Endothelial cell of umbilical vein (primary cell): ENCODE measurements at regions not wholly inside any gene's neighbourhood (a gene's known extent, or its start where the extent isn't known, plus 50 kb on each side); places are given as distances from the start of the nearest gene placed in this dataset.

Source experiments
- EZH2 ChIP-seq: IDR thresholded peaks from 2 replicates; pipeline ENCODE4 v1.6.1; 2012; ENCODE audit warnings: borderline replicate concordance, low read depth, mild to moderate bottlenecking, moderate library complexity, low read length, inconsistent platforms; ENCODE audit not compliant: severe bottlenecking
- FOS ChIP-seq: IDR thresholded peaks from 2 replicates; pipeline ENCODE4 v1.6.1; 2011; ENCODE audit warnings: mild to moderate bottlenecking, low read length, moderate library complexity, borderline replicate concordance; ENCODE audit not compliant: insufficient read depth
- GATA2 ChIP-seq: IDR thresholded peaks from 2 replicates; pipeline ENCODE4 v1.7.0; 2011; ENCODE audit warnings: low read depth, mild to moderate bottlenecking, moderate library complexity, mixed read lengths, low read length; ENCODE audit not compliant: insufficient read length, insufficient read depth
- JUN ChIP-seq: IDR thresholded peaks from 2 replicates; pipeline ENCODE4 v1.6.1; 2011; ENCODE audit warnings: borderline replicate concordance, low read depth; ENCODE audit not compliant: insufficient read length, insufficient read depth
- MYC ChIP-seq: IDR thresholded peaks from one replicate; pipeline ENCODE4 v1.6.1; 2011; ENCODE audit warnings: mild to moderate bottlenecking, low read depth, low read length
- POLR2A ChIP-seq: IDR thresholded peaks from 2 replicates; pipeline ENCODE4 v1.6.1; 2012; ENCODE audit warnings: low read depth, mild to moderate bottlenecking, control low read depth, low read length
- POLR2AphosphoS5 ChIP-seq: IDR thresholded peaks from 2 replicates; pipeline ENCODE4 v1.6.1; 2012; ENCODE audit warnings: low read depth, mild to moderate bottlenecking, control low read depth, low read length, moderate library complexity; ENCODE audit not compliant: insufficient read depth
- TF ChIP-seq, protein P1 (sequence below), 2 donors: IDR thresholded peaks; 1 replicate in 1 of 2; 2 replicates in 1 of 2; pipeline ENCODE4 v1.5.1; 2011; ENCODE audit warnings: low read length in 2 of 2, mild to moderate bottlenecking in 2 of 2, moderate library complexity in 2 of 2, control low read depth in 1 of 2, inconsistent platforms in 1 of 2, low read depth in 1 of 2; ENCODE audit not compliant: insufficient read depth in 1 of 2; ENCODE audit errors: extremely low read depth in 1 of 2
- TF ChIP-seq, protein P2 (sequence below): IDR thresholded peaks from 2 replicates; pipeline ENCODE4 v1.6.1; 2011; ENCODE audit not compliant: insufficient read depth, insufficient read length

DNA sequence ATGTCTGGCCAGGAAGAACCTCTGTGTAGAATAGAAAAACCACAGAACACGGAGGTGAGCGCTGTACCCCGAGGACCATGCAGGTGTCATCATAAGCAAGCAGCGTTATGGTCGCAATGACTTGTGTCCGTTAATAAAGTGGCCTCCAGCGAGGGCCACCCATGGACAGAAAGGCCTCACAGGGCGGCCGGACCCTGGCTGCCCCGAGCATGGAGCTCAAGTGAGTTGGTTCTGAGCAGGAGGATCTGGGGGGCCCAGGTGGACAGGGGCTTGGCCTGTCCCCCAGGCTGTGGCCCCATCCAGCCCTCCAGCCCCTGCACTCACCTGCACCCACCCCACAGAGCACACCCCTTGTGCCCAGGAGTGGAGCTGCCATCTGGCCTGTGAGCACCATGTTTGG, 133.8 kb downstream of the BRD1 start:
- TF ChIP-seq POLR2AphosphoS5 (no peak), EZH2 (no peak), POLR2A (no peak), MYC (no peak), FOS (no peak), GATA2 (no peak), JUN (no peak)
- TF ChIP-seq, protein P1, sequence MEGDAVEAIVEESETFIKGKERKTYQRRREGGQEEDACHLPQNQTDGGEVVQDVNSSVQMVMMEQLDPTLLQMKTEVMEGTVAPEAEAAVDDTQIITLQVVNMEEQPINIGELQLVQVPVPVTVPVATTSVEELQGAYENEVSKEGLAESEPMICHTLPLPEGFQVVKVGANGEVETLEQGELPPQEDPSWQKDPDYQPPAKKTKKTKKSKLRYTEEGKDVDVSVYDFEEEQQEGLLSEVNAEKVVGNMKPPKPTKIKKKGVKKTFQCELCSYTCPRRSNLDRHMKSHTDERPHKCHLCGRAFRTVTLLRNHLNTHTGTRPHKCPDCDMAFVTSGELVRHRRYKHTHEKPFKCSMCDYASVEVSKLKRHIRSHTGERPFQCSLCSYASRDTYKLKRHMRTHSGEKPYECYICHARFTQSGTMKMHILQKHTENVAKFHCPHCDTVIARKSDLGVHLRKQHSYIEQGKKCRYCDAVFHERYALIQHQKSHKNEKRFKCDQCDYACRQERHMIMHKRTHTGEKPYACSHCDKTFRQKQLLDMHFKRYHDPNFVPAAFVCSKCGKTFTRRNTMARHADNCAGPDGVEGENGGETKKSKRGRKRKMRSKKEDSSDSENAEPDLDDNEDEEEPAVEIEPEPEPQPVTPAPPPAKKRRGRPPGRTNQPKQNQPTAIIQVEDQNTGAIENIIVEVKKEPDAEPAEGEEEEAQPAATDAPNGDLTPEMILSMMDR (IDR thresholded peaks at IDR 0.05; ENCODE audit: extremely low read depth in 1 of 2, insufficient read depth in 1 of 2, low read depth in 1 of 2, low read length in 2 of 2): no peak
- TF ChIP-seq, protein P2, sequence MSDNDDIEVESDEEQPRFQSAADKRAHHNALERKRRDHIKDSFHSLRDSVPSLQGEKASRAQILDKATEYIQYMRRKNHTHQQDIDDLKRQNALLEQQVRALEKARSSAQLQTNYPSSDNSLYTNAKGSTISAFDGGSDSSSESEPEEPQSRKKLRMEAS: no peak
